ENCODE measurements at regions not wholly inside any gene's neighbourhood (a gene's known extent, or its start where the extent isn't known, plus 50 kb on each side); places are given as distances from the start of the nearest gene placed in this dataset.

DNA sequence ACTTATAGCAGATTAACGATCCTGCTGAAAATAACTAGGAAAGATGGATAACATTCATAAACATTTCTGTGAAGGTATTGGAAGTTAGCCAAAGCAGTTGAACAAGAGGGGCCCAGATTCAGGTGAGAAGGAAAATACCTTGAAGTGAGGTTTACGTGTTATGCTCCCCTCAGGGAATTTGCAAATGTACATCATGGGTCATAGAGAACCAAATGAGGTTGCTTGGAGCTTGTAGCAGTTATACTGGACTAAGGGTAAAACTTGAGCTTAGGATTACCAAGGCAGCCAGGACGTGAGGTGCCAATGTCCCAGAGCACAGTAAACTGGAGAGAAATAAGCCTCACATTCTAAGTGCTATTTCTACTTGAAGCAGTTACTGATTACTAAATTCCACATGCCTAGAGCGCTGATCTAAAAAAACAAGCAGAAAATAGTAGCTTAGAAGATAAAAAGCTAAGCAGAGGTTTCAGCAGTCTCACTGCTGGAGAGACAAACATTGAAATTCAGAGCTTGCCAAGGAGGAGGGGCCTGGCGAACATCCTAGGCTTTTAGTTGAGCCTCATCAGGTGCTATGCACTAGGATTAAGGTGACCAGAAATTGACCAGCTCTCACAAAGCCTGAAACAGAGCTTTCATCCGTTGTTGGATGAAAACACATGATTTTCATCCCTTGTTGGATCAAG lies 136.7 kb upstream of the FAM20A start:
- DNase-seq, result no peak

- no peak for DNase-seq
These were observed 133.8 kb upstream of the FAM20A start for GRCh38 chr17:68734931-68735330.

DNA sequence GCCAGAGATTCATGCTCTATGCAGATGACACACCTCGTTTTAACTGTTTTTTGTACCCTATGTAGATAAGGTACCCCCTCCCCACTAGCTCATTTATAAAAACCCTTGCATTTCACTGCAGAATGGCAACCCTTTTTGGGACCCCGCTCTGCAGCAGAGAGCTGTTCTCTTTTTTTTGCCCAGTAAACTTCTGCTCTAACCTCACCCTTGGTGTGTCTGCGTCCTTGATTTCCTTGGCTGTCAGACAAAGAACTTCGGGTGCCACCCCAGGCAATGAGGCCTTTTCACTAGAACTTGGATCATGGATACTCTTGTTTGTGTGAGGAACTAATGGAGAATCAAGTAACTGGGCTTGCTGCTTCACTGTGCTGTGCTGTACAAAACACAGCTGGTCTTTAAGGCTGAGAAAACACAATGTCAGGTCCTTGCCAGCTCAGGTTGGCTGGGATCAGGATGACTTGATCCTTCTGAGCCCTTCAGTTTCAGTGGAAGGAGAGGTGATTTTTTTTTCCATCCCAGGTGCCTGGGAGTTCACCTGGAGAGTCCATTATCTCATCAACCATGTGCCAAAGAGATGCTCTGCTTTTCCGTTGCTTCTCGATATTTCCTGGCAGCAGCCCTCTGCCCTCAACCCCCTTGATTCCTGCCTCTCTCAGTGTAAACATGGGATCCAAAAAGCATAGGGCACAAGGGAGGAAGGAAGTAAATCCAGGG lies 133.2 kb upstream of the FAM20A start:
- no peak for DNase-seq

DNA sequence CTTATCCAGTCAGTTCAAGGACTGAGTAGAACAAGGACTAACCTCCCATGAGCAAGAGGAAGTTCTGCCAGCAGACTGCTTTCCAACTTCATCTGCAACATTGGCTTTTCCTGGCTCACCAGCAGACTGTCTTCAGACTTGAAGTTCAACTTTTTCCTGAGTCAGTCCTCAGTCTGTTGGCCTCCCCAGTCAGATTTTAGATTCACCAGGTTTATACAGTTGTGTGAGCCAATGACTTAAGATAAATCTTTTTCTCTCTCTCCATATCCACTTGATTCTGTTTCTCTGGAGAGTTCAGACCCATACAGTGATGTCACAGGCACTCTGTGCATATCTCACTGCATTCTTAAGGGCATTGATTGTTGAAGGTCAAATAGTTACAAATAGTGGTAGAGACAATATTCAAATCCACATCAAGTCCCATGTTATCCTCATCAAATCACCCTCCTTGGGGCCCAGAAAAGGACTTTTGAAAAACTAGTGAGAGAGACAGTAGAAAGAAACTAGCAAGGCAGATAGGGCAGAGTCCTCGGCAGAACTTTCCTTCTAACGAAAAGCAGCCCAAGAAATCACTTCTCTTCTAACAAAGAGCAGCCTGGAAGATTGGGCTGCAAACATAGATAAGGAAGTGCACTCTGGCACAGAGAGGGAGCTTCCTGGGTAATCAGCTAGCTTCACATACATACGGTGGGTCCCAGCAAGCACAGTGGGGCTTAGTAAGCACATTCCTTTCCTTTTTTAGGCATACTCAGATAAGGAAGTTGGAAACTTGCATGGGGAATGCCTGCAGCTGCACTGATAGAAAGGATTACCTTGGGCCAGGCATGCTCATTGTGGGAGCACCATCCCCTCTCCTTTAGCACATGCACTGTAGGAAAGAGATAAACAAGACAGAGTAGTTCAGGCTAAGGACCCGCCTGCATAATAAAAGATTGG lies 132.3 kb upstream of the FAM20A start:
- DNase-seq, result no peak

DNA sequence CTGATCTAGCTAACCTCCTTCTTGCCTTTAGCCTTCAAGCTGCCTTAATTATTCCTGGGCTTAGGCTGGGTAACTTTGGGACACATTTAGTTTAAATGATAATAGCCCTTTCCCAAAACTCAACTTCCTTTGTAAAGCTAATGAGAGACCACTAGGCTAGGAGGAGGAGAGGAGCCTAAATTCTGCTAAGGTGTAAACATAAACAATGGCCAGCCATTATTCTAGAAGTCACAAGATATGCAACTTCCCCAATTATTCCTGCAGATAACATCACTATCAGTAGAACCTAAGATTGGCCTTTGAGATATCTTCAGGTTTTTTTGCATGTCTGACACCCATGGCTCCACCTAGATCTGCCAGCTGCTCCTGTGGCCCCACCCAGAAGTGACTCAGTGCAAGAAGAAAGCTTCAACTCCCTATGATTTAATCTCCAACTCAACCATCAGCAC lies 131.2 kb upstream of the FAM20A start:
- no peak for DNase-seq

- DNase-seq, result no peak
These were observed 130.3 kb upstream of the FAM20A start for GRCh38 chr17:68731465-68731864.

GRCh38 chr17:68719431-68719830 lies 118.3 kb upstream of the FAM20A start:
- no peak for DNase-seq

DNA sequence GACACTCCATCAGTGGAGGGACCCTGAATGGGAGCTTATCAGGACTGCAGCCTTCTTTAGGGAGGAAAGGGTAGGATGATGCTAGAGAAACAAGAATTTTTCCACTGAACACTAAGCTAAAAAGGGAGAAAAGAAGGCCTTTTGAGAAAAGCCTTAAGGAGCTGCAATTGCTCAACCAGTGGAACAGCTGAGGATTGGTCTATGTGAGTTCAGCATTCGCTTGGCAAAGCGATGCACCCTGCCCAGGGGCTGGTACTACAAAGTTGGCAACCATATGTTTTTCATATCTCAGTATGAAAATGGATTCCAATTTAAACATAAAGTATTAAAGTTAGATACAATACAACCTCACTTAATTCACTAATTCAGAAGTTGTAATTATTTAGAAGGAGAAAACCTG lies 117.8 kb upstream of the FAM20A start:
- DNase-seq, result no peak

GRCh38 chr17:68718465-68718864 lies 117.3 kb upstream of the FAM20A start:
- DNase-seq, result no peak

DNA sequence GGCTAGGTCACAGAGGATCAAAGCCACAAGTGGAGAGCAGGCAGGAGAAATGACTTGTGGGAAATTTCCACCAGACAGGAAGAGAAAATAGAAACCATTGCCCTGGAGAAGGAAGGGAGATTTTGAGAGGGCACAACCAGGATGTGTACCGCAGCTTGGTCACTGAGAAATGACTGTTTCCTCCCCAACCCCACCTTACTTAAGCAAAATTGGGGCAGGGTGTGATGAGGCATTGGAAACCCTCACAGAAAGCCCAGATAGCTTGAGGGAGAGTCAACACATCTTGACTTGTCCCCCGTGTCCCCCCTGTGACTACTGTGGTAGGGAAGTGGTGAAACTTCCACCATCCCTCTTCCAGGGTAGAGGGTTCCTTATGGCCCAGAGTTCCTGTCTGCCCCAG lies 113.5 kb upstream of the FAM20A start:
- no peak for DNase-seq

- no peak for DNase-seq
These were observed 110.7 kb upstream of the FAM20A start for GRCh38 chr17:68711858-68712257.

DNA sequence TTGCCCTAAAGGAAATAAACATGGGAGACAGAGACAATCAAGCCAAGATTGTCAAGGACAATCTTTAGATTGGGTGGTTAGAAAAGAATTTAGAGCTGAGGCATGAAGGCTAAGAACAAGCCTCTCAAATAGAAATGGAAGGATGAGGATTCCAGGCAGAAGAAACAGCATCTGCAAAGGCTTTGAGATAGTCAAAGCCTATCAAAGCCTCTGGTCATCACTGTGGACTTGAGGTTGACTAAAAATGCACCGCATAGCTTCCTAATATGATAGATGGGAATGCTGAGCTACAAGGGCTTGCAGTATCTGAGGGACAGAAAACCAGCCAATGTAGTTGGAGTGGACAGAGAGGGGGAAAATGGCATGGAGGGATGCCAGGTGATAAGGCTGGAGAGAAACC lies 109.8 kb upstream of the FAM20A start:
- DNase-seq, result no peak

DNA sequence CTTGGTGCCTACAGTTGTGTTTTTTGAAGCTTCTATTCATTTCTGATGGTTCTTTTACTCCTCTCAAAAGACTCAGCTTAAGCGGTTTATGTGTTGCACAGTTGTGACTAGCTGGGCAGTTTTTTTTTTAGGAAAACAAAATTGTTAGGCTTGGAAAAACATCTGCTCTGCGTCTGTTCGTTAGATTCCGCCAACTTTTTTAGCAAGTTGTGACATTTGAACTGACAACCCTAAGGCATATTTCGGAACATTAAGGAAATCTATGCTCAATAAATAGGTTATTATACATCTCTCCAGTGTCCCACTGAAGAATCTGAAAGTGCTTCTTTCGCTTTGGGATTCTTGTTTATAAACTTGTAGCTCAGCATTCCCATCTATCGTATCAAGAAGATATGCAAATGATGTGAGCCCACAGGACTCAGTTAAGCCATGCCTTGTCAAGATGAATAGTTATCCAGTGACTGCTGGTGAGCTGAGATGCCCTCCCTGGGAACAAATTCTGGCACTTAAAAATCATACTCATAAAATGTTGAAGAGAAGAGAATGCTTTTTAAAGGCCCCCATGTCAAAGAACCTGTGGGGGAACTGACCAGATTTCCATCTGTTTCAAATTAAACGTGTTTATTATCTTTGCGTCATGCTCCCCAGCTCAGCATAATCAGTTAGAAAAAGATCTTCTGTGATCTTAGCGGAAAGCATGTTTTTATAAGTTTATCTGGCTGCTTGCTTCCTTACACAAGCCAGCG lies 109.0 kb upstream of the FAM20A start:
- DNase-seq, result no peak

- no peak for DNase-seq
These were observed 108.3 kb upstream of the FAM20A start for GRCh38 chr17:68709461-68709860.

GRCh38 chr17:68707031-68707430 lies 105.9 kb upstream of the FAM20A start:
- DNase-seq, result no peak

DNA sequence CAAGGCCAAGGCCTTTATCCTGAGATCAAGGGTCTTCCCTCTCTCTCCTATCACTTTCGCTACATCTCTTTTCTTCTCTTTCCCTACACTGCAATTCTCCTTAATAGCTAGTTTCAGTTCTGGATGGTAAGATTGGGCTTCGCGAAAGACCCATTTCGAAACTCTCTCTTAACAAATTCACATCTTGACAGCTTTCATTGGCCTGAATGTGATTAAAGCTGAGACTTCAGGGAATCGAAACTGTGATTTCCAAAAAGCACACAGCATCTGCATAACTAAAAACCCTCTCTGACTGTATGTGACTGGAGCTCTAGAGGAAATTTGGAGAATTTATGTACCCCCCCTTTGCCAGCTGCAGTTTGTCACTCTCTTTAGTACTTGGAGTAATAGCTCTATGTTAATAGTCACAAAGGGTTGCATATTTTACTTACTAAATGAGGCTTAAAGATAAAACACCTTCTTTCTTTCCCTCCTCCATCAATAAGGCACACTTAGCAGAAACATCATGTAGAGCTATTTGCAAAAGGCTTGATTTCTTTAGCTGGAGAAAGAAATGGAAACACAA lies 105.3 kb upstream of the FAM20A start:
- DNase-seq, result no peak

GRCh38 chr17:68705714-68706076 lies 104.5 kb upstream of the FAM20A start:
- DNase-seq, result no peak

DNA sequence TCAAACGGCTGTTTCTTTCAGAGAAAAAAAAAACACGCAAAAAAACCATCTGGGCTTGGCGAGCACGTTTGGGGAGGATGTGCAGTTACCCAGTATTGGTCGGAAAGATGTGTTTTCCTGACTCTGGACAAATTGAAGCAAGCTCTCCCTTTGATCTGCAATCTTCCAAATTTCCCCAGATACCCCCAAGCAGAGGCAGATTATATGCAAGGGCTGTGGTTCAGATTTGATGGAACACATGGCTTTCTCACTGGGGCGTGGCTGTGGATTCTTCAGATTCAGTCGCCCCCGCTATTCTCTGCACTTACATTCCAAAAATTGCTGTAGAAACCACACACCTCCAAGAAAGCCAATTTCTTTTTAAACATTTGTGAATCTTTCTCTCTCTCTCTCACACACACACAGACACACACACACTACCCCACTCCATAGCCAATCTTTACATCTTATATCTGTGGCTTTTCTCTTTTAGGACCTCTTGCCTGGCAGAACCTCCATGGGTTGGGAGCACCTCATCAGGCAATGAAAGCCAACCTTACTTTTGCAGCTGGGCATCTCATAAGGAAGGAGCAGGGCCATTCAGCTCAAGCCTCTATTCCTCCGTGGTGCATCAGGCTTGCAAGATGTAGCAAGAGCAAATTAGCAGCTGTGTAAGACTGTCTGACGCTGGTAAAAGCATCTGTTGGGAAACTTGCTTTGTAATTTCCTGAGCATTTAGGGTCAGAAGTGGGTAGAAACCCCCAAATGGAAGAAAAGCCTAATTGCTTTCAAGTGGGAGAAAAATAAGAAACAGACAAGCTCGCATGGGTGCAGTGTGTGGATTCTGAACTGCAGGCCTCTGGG lies 103.9 kb upstream of the FAM20A start:
- no peak for DNase-seq

GRCh38 chr17:68701046-68701445 lies 99.9 kb upstream of the FAM20A start:
- DNase-seq, result no peak

DNA sequence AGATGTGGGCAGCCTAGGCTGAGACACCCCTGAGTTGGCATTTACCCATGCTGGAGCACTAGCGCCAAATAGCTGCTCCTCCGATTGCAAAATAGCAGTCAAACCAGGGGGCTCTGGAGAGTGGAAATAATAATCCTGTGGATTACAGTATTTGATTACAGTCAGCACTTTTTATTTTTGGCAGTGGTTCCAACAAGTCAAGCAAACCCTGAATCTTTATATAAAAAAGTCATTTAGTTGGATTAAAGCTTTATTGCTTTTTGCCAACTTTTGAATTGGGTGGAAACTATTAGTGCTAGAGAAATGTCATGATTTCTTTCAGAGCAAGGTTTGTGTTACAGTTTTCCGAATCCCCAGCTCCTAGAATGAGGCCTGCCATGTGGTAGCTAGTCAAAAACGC lies 99.3 kb upstream of the FAM20A start:
- DNase-seq, result no peak

GRCh38 chr17:68699936-68700335 lies 98.8 kb upstream of the FAM20A start:
- DNase-seq, result no peak

DNA sequence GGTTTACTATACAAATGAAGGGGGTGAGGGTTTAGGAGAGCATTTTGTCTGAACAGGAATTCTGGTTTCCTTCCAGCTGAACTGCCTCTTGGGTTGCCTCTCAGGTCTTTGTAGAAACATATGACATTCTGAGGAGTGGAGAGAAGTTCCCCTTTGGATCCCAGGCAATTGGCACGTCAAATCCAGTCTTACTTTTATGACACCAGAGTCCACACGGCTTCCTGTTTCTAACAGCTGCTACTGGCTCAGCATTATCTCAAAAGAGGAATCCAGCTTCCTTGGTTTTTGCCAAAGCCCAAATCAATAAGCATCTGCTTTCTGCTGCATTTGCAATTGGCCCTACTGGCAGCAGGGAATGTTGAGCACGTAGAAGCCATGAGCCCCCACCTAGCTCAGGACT lies 97.6 kb upstream of the FAM20A start:
- no peak for DNase-seq

All from CD4-positive, alpha-beta T cell treated with Interleukin-4 for 4 hours (primary cell).